OCI-LY7 (cell line): ENCODE measurements at regions not wholly inside any gene's neighbourhood (a gene's known extent, or its start where the extent isn't known, plus 50 kb on each side); places are given as distances from the start of the nearest gene placed in this dataset.

Experiments used
- BruUV-seq: library from RNA; stranded (reverse); fragments of 400-500 nt; replicated peaks from 2 replicates; lab custom pipeline; 2021; lab: Mats Ljungman, UMichigan
- CTCF ChIA-PET: fragments of 300-600 bp; sonication (Branson Sonifier 250); formaldehyde crosslinking; loops from one replicate; lab custom pipeline; 2022; ENCODE audit warnings: antibody characterized with exemption; ENCODE audit not compliant: unreplicated experiment; lab: Charles Lee
- POLR2A ChIA-PET: fragments of 300-600 bp; sonication (Branson Sonifier 250); formaldehyde crosslinking; loops from one replicate; lab custom pipeline; 2022; ENCODE audit warnings: antibody characterized with exemption; lab: Charles Lee
- DNase-seq: peaks from one replicate; pipeline ENCODE4 v3.0.0-alpha.2; 2015; ENCODE audit warnings: low spot score
- H2AFZ ChIP-seq: fragments of 200-600 bp; sonication (generic), shearing (Covaris generic); 2 replicates; pipeline ENCODE4 v1.6.1; 2014; ENCODE audit warnings: mild to moderate bottlenecking, antibody characterized with exemption, low read length, moderate library complexity
- H3K27ac ChIP-seq: fragments of 200-600 bp; sonication (generic); 2 replicates; pipeline ENCODE4 v1.5.1; 2014; ENCODE audit warnings: mixed run types, low read depth, mild to moderate bottlenecking, moderate library complexity, low read length, inconsistent platforms; ENCODE audit not compliant: poor library complexity, severe bottlenecking
- H3K36me3 ChIP-seq: fragments of 200-600 bp; sonication (generic); 2 replicates; pipeline ENCODE4 v1.6.1; 2014; ENCODE audit warnings: mild to moderate bottlenecking, antibody characterized with exemption, low read length, moderate library complexity, mixed read lengths; ENCODE audit not compliant: insufficient read depth
- H3K4me1 ChIP-seq: fragments of 200-600 bp; sonication (generic); 2 replicates; pipeline ENCODE4 v1.5.1; 2014; ENCODE audit warnings: mild to moderate bottlenecking, low read length; ENCODE audit not compliant: insufficient read depth, poor library complexity, severe bottlenecking
- H3K4me2 ChIP-seq: fragments of 200-600 bp; sonication (generic); 2 replicates; pipeline ENCODE4 v1.6.1; 2014; ENCODE audit warnings: mild to moderate bottlenecking, low read length
- H3K4me3 ChIP-seq: fragments of 200-600 bp; sonication (generic); 2 replicates; pipeline ENCODE4 v1.5.1; 2014; ENCODE audit warnings: mild to moderate bottlenecking, low read depth, low read length; ENCODE audit not compliant: poor library complexity, severe bottlenecking
- H3K79me2 ChIP-seq: fragments of 200-600 bp; sonication (generic); 2 replicates; pipeline ENCODE4 v1.6.1; 2016; ENCODE audit warnings: low read depth, mild to moderate bottlenecking, low read length, moderate library complexity, mixed read lengths; ENCODE audit not compliant: insufficient read depth
- H3K9me2 ChIP-seq: fragments of 200-600 bp; sonication (generic); 2 replicates; pipeline ENCODE4 v1.6.1; 2016; ENCODE audit warnings: mild to moderate bottlenecking, low read length, mixed read lengths; ENCODE audit not compliant: insufficient read depth
- H3K9me3 ChIP-seq: fragments of 200-600 bp; sonication (generic); 2 replicates; pipeline ENCODE4 v1.6.1; 2014; ENCODE audit warnings: mild to moderate bottlenecking, mixed run types, low read length, mixed read lengths
- H4K20me1 ChIP-seq: fragments of 200-600 bp; sonication (generic); 2 replicates; pipeline ENCODE4 v1.6.1; 2014; ENCODE audit warnings: mild to moderate bottlenecking, antibody characterized with exemption, low read length, moderate library complexity, mixed read lengths; ENCODE audit not compliant: insufficient read depth
- EZH2phosphoT487 ChIP-seq: fragments of 200-600 bp; sonication (generic); IDR thresholded peaks from 2 replicates; pipeline ENCODE4 v1.6.1; 2018; ENCODE audit warnings: low read depth, borderline replicate concordance, mild to moderate bottlenecking, mixed run types, antibody characterized with exemption, low read length, moderate library complexity, mixed read lengths
- intact Hi-C: fragments of 100-400 bp; cut with micrococcal nuclease; formaldehyde crosslinking; loops from one replicate; pipeline ENCODE4 v1.10.0; 2022; ENCODE audit not compliant: unreplicated experiment
- TF ChIP-seq, protein P1 (sequence below): fragments of 200-600 bp; sonication (generic); conservative IDR thresholded peaks from 2 replicates; pipeline ENCODE4 v1.5.1; 2014; ENCODE audit warnings: mild to moderate bottlenecking, antibody characterized with exemption, low read length, moderate library complexity, mixed read lengths

- Histone ChIP-seq H3K4me1 (no peaks in the 10 kb centered on the region), H3K27ac (no peak overlapping the region), H3K79me2 (no peaks in the 10 kb centered on the region), H3K4me2 (no peak overlapping the region), H4K20me1 (no peaks in the 10 kb centered on the region), H3K36me3 (no peaks in the 10 kb centered on the region), H3K9me2 (no peaks in the 10 kb centered on the region), H3K9me3 (no peaks in the 10 kb centered on the region), H2AFZ (no peak overlapping the region), H3K4me3 (no peak overlapping the region)
- no peak for TF ChIP-seq EZH2phosphoT487
- TF ChIP-seq, protein P1, sequence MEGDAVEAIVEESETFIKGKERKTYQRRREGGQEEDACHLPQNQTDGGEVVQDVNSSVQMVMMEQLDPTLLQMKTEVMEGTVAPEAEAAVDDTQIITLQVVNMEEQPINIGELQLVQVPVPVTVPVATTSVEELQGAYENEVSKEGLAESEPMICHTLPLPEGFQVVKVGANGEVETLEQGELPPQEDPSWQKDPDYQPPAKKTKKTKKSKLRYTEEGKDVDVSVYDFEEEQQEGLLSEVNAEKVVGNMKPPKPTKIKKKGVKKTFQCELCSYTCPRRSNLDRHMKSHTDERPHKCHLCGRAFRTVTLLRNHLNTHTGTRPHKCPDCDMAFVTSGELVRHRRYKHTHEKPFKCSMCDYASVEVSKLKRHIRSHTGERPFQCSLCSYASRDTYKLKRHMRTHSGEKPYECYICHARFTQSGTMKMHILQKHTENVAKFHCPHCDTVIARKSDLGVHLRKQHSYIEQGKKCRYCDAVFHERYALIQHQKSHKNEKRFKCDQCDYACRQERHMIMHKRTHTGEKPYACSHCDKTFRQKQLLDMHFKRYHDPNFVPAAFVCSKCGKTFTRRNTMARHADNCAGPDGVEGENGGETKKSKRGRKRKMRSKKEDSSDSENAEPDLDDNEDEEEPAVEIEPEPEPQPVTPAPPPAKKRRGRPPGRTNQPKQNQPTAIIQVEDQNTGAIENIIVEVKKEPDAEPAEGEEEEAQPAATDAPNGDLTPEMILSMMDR = no peak
- ChIA-PET POLR2A (no interaction called here), CTCF (no interaction called here)
- intact Hi-C loops = no loop called here
- no TSS peak for BruUV-seq
- no peak for DNase-seq
Observed at GRCh38 chr20:40579701-40580100, 109.3 kb downstream of the MAFB start.

- no TSS peak for BruUV-seq
- Histone ChIP-seq H4K20me1 (no peaks in the 10 kb centered on the region), H3K36me3 (no peaks in the 10 kb centered on the region), H3K27ac (no peak overlapping the region), H3K9me3 (peaks cover 2% of the 10 kb centered on the region; the same call in 1 of the 2 replicates), H3K4me2 (no peak overlapping the region), H3K4me3 (no peak overlapping the region), H2AFZ (no peak overlapping the region), H3K4me1 (no peaks in the 10 kb centered on the region), H3K79me2 (no peaks in the 10 kb centered on the region), H3K9me2 (no peaks in the 10 kb centered on the region)
- TF ChIP-seq EZH2phosphoT487 = no peak
- TF ChIP-seq, protein P1 = no peak
- intact Hi-C loops = no loop called here
- ChIA-PET CTCF (no interaction called here), POLR2A (no interaction called here)
- no peak for DNase-seq
Observed at GRCh38 chr20:40578961-40579360, 110.1 kb downstream of the MAFB start.

DNA sequence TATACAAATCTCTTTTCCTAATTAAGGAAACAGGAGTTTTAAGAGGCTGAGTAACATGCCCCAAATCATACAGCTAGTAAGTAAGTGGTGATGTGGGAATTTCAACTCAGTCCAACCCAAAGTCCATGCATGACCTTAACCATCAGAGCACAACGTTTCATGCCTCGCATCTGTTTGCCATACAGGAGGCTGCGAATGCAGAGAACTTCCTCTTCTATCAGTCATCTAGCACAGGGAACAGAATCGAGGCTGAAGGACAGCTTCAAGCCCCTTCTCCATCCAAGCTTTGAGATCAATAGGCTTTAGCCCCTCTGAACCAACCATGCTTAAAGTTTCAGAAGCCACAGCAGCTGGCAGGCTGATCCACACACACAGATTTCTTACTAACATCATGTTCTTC lies 113.2 kb downstream of the MAFB start:
- Histone ChIP-seq H3K4me2 (no peak overlapping the region), H4K20me1 (no peaks in the 10 kb centered on the region), H3K36me3 (no peaks in the 10 kb centered on the region), H3K79me2 (no peaks in the 10 kb centered on the region), H3K4me1 (no peaks in the 10 kb centered on the region), H3K4me3 (no peak overlapping the region), H3K27ac (no peak overlapping the region), H3K9me2 (no peaks in the 10 kb centered on the region), H2AFZ (no peak overlapping the region), H3K9me3 (peaks cover 4% of the 10 kb centered on the region; the same call in 1 of the 2 replicates)
- no TSS peak for BruUV-seq
- intact Hi-C loops = no loop called here
- TF ChIP-seq, protein P1 = no peak
- no peak for TF ChIP-seq EZH2phosphoT487
- no peak for DNase-seq
- ChIA-PET POLR2A (no interaction called here), CTCF (no interaction called here)
